HEK293T (cell line): ENCODE measurements at regions not wholly inside any gene's neighbourhood (a gene's known extent, or its start where the extent isn't known, plus 50 kb on each side); places are given as distances from the start of the nearest gene placed in this dataset.

Source experiments
- CTCF ChIA-PET: fragments of 350-600 bp; formaldehyde crosslinking; extraction: SDS; loops from one replicate; lab custom pipeline; 2021; ENCODE audit warnings: antibody characterized with exemption, inconsistent platforms; lab: Yijun Ruan, JAX
- POLR2A ChIA-PET: fragments of 350-600 bp; formaldehyde crosslinking; extraction: SDS; loops from one replicate; lab custom pipeline; 2020; ENCODE audit warnings: antibody characterized with exemption, inconsistent platforms; lab: Yijun Ruan, JAX
- DNase-seq: peaks from one replicate; pipeline ENCODE4 v3.0.0; 2012; ENCODE audit warnings: mixed read lengths; ENCODE audit errors: extremely low spot score
- ARNT ChIP-seq: fragments of 450-650 bp; IDR thresholded peaks from 2 replicates; pipeline ENCODE4 v1.6.1; 2017; ENCODE audit warnings: mild to moderate bottlenecking
- BHLHE40 ChIP-seq: fragments of 450-650 bp; IDR thresholded peaks from 2 replicates; pipeline ENCODE4 v1.6.1; 2016; ENCODE audit warnings: mild to moderate bottlenecking, moderate library complexity, borderline replicate concordance
- CTBP1 ChIP-seq: fragments of 450-650 bp; IDR thresholded peaks from 2 replicates; pipeline ENCODE4 v1.6.1; 2016; ENCODE audit warnings: borderline replicate concordance
- ELF4 ChIP-seq: fragments of 450-650 bp; IDR thresholded peaks from 2 replicates; pipeline ENCODE4 v1.6.1; 2017; ENCODE audit warnings: antibody characterized with exemption
- FOXA1 ChIP-seq: fragments of 450-650 bp; IDR thresholded peaks from 2 replicates; pipeline ENCODE4 v1.6.1; 2016; ENCODE audit warnings: mild to moderate bottlenecking
- FOXK2 ChIP-seq: fragments of 450-650 bp; IDR thresholded peaks from 2 replicates; pipeline ENCODE4 v1.6.1; 2016; ENCODE audit warnings: mild to moderate bottlenecking
- FOXM1 ChIP-seq: fragments of 450-650 bp; IDR thresholded peaks from 2 replicates; pipeline ENCODE4 v1.6.1; 2017; ENCODE audit warnings: mild to moderate bottlenecking, borderline replicate concordance
- HDGF ChIP-seq: fragments of 450-650 bp; IDR thresholded peaks from 2 replicates; pipeline ENCODE4 v1.6.1; 2017; ENCODE audit warnings: antibody characterized with exemption, borderline replicate concordance
- L3MBTL2 ChIP-seq: fragments of 450-650 bp; conservative IDR thresholded peaks from 2 replicates; pipeline ENCODE4 v1.6.1; 2016; ENCODE audit warnings: mild to moderate bottlenecking
- LEF1 ChIP-seq: fragments of 450-650 bp; IDR thresholded peaks from 2 replicates; pipeline ENCODE4 v1.6.1; 2017; ENCODE audit warnings: mild to moderate bottlenecking, borderline replicate concordance
- NFRKB ChIP-seq: fragments of 450-650 bp; IDR thresholded peaks from 2 replicates; pipeline ENCODE4 v1.6.1; 2016; ENCODE audit warnings: mild to moderate bottlenecking, moderate library complexity
- SP1 ChIP-seq: fragments of 450-650 bp; IDR thresholded peaks from 2 replicates; pipeline ENCODE4 v1.6.1; 2017
- SUZ12 ChIP-seq: fragments of 450-650 bp; IDR thresholded peaks from 2 replicates; pipeline ENCODE4 v1.6.1; 2016; ENCODE audit warnings: mild to moderate bottlenecking
- TARDBP ChIP-seq: fragments of 450-650 bp; IDR thresholded peaks from 2 replicates; pipeline ENCODE4 v1.6.1; 2016
- ZNF384 ChIP-seq: fragments of 450-650 bp; IDR thresholded peaks from 2 replicates; pipeline ENCODE4 v1.6.1; 2016
- TF ChIP-seq, protein P1 (sequence below): fragments of 450-650 bp; IDR thresholded peaks from 2 replicates; pipeline ENCODE4 v1.6.1; 2016

DNA sequence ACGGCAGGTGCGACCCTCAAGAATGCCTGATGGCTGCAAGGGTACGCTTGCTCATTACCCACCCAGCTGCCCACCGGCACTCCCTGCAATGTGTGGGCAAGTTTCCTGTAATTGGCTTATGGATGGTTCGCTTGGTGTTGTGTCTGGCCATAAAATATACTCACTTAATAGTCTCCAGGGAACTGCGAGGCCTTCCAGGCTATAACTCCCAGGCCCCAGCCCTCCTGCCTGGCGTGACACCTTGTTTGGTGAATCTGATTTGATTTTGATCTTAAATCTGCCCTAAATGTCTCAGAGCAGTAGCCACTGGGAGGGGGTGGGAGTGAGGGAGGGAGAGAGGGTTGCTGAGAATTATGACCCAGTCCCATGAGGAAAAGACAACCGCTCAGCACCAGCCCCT lies 572.2 kb downstream of the BUD13 start:
- no peak for DNase-seq
- ChIA-PET POLR2A (no interaction called here), CTCF (interaction anchor here (0.7 to 0.8 kb wide), 2 partner anchors 16 to 34 kb away, joined by 3 to 4 read pairs; no protein-coding TSS in a partner anchor)
- TF ChIP-seq NFRKB, result no peak
- no peak for TF ChIP-seq TARDBP
- no peak for TF ChIP-seq FOXA1
- no peak for TF ChIP-seq ARNT
- TF ChIP-seq BHLHE40, result no peak
- TF ChIP-seq, protein P1, sequence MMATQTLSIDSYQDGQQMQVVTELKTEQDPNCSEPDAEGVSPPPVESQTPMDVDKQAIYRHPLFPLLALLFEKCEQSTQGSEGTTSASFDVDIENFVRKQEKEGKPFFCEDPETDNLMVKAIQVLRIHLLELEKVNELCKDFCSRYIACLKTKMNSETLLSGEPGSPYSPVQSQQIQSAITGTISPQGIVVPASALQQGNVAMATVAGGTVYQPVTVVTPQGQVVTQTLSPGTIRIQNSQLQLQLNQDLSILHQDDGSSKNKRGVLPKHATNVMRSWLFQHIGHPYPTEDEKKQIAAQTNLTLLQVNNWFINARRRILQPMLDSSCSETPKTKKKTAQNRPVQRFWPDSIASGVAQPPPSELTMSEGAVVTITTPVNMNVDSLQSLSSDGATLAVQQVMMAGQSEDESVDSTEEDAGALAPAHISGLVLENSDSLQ, result no peak

DNA sequence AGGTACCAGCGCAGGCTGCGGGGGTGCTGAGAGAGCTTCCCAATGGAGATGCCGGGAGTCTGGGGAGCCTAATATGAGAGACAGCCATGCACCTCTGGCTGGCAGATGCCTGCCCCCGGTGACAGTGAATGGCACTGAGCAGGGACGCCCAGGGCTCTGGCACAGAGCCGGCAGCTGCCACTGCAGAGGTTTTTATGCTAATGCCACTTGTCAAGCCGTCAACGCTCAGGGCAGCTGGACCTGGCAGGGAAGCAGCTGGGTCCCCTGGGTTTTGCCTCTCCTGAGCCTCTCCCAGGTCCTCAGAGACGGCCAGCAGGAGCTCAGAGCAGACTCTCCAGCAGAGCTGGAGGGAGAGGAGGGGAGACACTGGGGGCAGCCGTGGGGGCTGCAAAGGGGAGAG lies 573.6 kb downstream of the BUD13 start:
- CTCF ChIA-PET, result no interaction called here
- TF ChIP-seq L3MBTL2 (no peak), SUZ12 (no peak), NFRKB (no peak), CTBP1 (no peak), SP1 (no peak), FOXK2 (no peak), BHLHE40 (no peak), FOXM1 (no peak), LEF1 (no peak), ARNT (no peak), ZNF384 (no peak), FOXA1 (no peak), TARDBP (no peak), ELF4 (no peak), HDGF (no peak)
- TF ChIP-seq, protein P1, result no peak
- DNase-seq, result no peak
- POLR2A ChIA-PET, result no interaction called here

DNA sequence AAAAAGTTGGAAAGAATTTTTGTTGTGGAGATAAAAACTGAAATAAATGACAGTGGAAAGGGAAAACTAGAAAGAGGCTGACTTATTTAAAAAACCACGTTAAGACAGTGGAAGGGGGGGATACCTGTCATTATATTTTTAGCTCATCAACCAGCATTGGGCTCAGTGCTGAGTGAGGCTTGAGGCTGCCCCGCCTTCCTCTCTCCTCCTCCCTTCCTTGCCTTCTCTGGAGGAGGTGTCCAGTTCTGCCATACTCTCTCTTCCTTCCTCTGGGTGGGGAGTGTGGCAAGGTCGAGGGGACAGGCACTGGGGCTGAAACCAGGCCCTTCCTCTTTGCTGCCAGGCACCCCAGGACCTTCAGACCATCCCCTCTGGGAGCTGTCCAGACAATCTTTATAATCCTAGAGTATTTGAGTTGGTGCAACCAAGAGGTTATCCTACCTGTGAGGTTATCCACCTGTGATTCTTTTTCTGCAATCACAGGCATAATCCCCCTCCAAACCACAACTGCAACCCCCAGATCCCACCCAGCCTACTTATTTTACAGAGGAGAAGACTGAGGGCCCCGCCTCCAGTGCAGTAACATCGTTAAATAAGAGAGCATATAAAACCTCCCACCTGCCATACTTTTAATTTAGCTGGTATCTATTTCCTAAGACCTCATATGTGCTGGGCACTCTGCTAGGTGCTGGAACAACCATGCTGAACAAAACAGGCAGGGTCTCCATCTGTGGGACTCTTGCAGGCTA lies 578.5 kb downstream of the BUD13 start:
- DNase-seq, result no peak
- POLR2A ChIA-PET, result no interaction called here
- TF ChIP-seq L3MBTL2 (no peak), FOXK2 (no peak), TARDBP (no peak), ARNT (no peak)
- TF ChIP-seq, protein P1, result no peak
- CTCF ChIA-PET, result no interaction called here

DNA sequence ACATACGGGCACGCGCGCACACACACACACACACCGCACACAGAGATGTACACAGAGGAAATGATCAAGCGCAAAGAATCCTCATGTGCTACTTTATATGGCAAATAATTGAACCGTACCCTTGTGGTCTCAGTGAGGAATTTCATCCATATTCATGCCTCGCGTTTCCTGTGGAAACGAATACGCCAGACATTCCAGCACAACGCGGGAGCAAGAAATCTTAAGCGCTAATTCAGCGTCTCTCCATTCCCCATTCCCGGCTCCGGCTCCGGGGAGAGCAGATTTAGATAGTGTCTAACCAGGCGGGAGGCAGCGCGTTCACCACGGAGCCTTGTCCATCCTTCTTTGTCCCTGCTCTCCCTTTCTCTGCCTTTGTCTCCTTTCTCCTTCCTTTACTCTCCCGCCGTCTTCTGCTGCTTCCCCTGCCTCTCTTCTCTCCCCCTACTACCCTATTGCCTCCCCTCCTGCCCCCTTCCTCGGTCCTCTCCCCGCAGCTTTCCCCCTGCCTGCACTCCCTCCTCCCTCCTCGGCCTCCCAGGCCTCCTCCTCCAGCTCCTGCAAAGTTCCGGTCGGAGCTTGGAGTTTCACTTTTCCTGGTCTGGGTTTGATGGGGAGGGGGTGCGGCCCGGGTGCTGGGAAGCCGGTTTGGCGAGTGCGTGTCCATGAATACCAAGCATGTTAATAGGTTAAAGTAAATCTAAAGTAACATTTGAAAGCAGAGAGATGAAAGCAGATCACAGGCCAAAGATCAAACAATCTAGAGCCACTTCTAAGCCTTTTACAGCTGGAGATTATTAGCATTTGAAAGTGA lies 579.3 kb downstream of the BUD13 start:
- ChIA-PET POLR2A (no interaction called here), CTCF (no interaction called here)
- peak; percentile 49 for DNase-seq
- TF ChIP-seq TARDBP, result no peak

DNA sequence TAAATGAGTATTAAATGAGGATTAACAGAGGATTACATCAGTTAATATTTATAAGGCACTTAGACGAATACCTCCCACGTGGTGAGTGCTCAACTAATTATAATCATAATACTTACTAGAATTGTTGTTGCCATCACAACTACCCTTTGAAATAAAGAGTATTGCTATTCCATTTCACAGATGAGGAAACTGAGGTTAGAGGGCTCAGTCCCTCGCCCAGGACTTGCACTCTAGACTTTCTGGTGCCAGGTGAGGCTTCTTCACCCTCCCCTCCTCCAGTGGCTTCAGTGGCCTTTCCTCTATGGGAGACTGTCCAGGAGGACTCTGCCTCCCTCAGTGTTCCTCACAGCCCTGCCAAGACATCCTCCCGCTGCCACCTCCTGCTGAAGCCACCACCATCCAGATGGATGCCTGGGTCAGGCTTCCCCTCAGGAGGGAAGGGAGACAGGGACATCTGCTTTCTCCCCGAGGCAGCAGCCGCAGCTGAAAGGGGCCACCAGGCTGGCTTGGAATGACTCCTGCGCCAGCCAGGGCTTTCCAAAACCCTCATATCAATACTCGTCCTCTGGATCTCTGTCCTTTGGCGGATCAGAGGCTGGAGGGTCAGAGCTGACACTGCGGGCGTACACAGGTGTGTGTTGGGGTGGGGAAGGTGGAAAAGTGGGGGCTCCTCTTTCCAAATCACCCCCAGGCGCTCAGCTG lies 580.1 kb downstream of the BUD13 start:
- ChIA-PET POLR2A (no interaction called here), CTCF (no interaction called here)
- no peak for DNase-seq
- TF ChIP-seq NFRKB, result no peak
- TF ChIP-seq LEF1, result no peak
- no peak for TF ChIP-seq CTBP1
- no peak for TF ChIP-seq ZNF384
- no peak for TF ChIP-seq HDGF
- no peak for TF ChIP-seq ARNT
- no peak for TF ChIP-seq SP1
- no peak for TF ChIP-seq BHLHE40

DNA sequence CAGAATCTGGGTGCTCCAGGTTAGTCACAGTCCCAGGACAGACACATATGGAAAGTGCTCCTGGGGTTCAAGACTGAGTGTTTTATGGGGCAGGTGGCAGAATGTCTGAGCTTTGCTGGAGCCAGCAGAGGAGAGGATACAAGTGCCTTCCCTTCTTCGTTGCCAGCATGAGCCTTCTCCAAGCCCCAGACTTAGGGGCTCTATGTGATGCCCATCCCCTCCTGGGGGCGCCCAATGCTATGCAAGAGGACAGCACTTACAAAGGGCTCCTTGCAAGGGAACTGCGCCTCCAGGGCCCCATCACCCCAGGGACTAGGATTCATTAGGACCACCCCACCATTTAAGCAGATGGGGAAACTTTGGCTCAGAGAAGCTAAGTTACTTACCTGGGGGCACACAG lies 581.9 kb downstream of the BUD13 start:
- no peak for TF ChIP-seq SUZ12
- POLR2A ChIA-PET, result no interaction called here
- no peak for DNase-seq
- CTCF ChIA-PET, result no interaction called here
